H9 (cell line): ENCODE measurements at regions not wholly inside any gene's neighbourhood (a gene's known extent, or its start where the extent isn't known, plus 50 kb on each side); places are given as distances from the start of the nearest gene placed in this dataset.

Experiments
- DNase-seq: peaks from one replicate; pipeline ENCODE4 v3.0.0-alpha.2; 2017
- H2AFZ ChIP-seq: one replicate; pipeline ENCODE4 v1.6.1; 2013; ENCODE audit warnings: mild to moderate bottlenecking, low read length, control low read depth, moderate library complexity
- H2AK5ac ChIP-seq: 2 replicates; pipeline ENCODE4 v1.6.1; 2013; ENCODE audit warnings: low read length, control low read depth, mixed read lengths; ENCODE audit not compliant: insufficient read length
- H2BK120ac ChIP-seq: one replicate; pipeline ENCODE4 v1.6.1; 2013; ENCODE audit warnings: low read depth, mild to moderate bottlenecking, low read length, control low read depth, inconsistent platforms; ENCODE audit not compliant: poor library complexity, severe bottlenecking
- H2BK12ac ChIP-seq: 2 replicates; pipeline ENCODE4 v1.6.1; 2013; ENCODE audit warnings: low read length, control low read depth, mixed read lengths, low read depth; ENCODE audit not compliant: insufficient read length
- H2BK15ac ChIP-seq: 2 replicates; pipeline ENCODE4 v1.6.1; 2013; ENCODE audit warnings: low read depth, low read length, control low read depth
- H2BK20ac ChIP-seq: one replicate; pipeline ENCODE4 v1.6.1; 2013; ENCODE audit warnings: low read depth, mild to moderate bottlenecking, low read length, control low read depth, inconsistent platforms; ENCODE audit not compliant: poor library complexity, severe bottlenecking
- H2BK5ac ChIP-seq: 2 replicates; pipeline ENCODE4 v1.6.1; 2013; ENCODE audit warnings: low read length, control low read depth, mixed read lengths; ENCODE audit not compliant: insufficient read length
- H3K14ac ChIP-seq: 2 replicates; pipeline ENCODE4 v1.6.1; 2013; ENCODE audit warnings: low read length, control low read depth; ENCODE audit not compliant: insufficient read depth
- H3K18ac ChIP-seq: 2 replicates; pipeline ENCODE4 v1.6.1; 2013; ENCODE audit warnings: low read depth, mild to moderate bottlenecking, mixed read lengths, low read length, control low read depth; ENCODE audit not compliant: insufficient read length
- H3K23ac ChIP-seq: 2 replicates; pipeline ENCODE4 v1.6.1; 2013; ENCODE audit warnings: low read length, control low read depth, mixed read lengths, low read depth; ENCODE audit not compliant: insufficient read length
- H3K23me2 ChIP-seq: 2 replicates; pipeline ENCODE4 v1.6.1; 2013; ENCODE audit warnings: low read depth, mild to moderate bottlenecking, mixed read lengths, low read length, control low read depth; ENCODE audit not compliant: insufficient read length, poor library complexity, severe bottlenecking
- H3K27ac ChIP-seq: 2 replicates; pipeline ENCODE4 v1.5.1; 2013; ENCODE audit warnings: low read length, control low read depth, mixed read lengths, low read depth; ENCODE audit not compliant: insufficient read length
- H3K27me3 ChIP-seq: 2 replicates; pipeline ENCODE4 v1.6.1; 2013; ENCODE audit warnings: low read length, control low read depth, inconsistent platforms; ENCODE audit not compliant: insufficient read depth
- H3K4ac ChIP-seq: 2 replicates; pipeline ENCODE4 v1.6.1; 2013; ENCODE audit warnings: low read depth, mild to moderate bottlenecking, control low read depth, inconsistent platforms, low read length, moderate library complexity
- H3K4me1 ChIP-seq: 2 replicates; pipeline ENCODE4 v1.6.1; 2013; ENCODE audit warnings: low read length, control low read depth, inconsistent platforms; ENCODE audit not compliant: insufficient read depth
- H3K4me2 ChIP-seq: 2 replicates; pipeline ENCODE4 v1.6.1; 2013; ENCODE audit warnings: low read length, control low read depth, mixed read lengths; ENCODE audit not compliant: insufficient read length, insufficient read depth
- H3K56ac ChIP-seq: 2 replicates; pipeline ENCODE4 v1.6.1; 2013; ENCODE audit warnings: low read depth, mild to moderate bottlenecking, mixed read lengths, low read length, control low read depth; ENCODE audit not compliant: insufficient read length
- H3K79me1 ChIP-seq: 2 replicates; pipeline ENCODE4 v1.6.1; 2013; ENCODE audit warnings: low read depth, mild to moderate bottlenecking, moderate library complexity, low read length, control low read depth, inconsistent platforms; ENCODE audit not compliant: insufficient read depth, poor library complexity, severe bottlenecking
- H3K79me2 ChIP-seq: 2 replicates; pipeline ENCODE4 v1.6.1; 2013; ENCODE audit warnings: low read length, control low read depth, inconsistent platforms; ENCODE audit not compliant: insufficient read depth
- H3K9ac ChIP-seq: 2 replicates; pipeline ENCODE4 v1.6.1; 2013; ENCODE audit warnings: low read length, control low read depth, mixed read lengths; ENCODE audit not compliant: insufficient read length; ENCODE audit errors: extremely low read depth
- H3K9me3 ChIP-seq: one replicate; pipeline ENCODE4 v1.6.1; 2013; ENCODE audit warnings: low read depth, low read length, inconsistent platforms; ENCODE audit not compliant: control insufficient read depth
- H3T11ph ChIP-seq: one replicate; pipeline ENCODE4 v1.6.1; 2013; ENCODE audit warnings: mild to moderate bottlenecking, low read length, control low read depth, inconsistent platforms
- H4K20me1 ChIP-seq: one replicate; pipeline ENCODE4 v1.6.1; 2013; ENCODE audit not compliant: control insufficient read depth, insufficient read length, insufficient read depth
- H4K5ac ChIP-seq: 2 replicates; pipeline ENCODE4 v1.6.1; 2013; ENCODE audit warnings: low read depth, mild to moderate bottlenecking, mixed read lengths, low read length, control low read depth; ENCODE audit not compliant: insufficient read length
- H4K8ac ChIP-seq: replicated peaks from 2 replicates; pipeline ENCODE4 v1.6.1; 2013; ENCODE audit warnings: low read length, control low read depth, mixed read lengths, low read depth; ENCODE audit not compliant: insufficient read length
- H4K91ac ChIP-seq: 2 replicates; pipeline ENCODE4 v1.6.1; 2013; ENCODE audit warnings: low read depth, mild to moderate bottlenecking, moderate library complexity, mixed read lengths, low read length, control low read depth; ENCODE audit not compliant: insufficient read length
- H3K27ac Mint-ChIP-seq, 3 experiments: 2 replicates in 2 of 3; 3 replicates in 1 of 3; pipeline ENCODE4 v1.8.0; 2020 to 2021; ENCODE audit warnings: mixed read lengths in 3 of 3, mild to moderate bottlenecking in 1 of 3, moderate library complexity in 1 of 3
- H3K27me3 Mint-ChIP-seq: 2 replicates; pipeline ENCODE4 v1.8.0; 2021; ENCODE audit warnings: low read depth, mild to moderate bottlenecking, moderate library complexity, mixed read lengths
- H3K36me3 Mint-ChIP-seq, 3 experiments: 2 replicates in 2 of 3; 3 replicates in 1 of 3; pipeline ENCODE4 v1.8.0; 2020 to 2021; ENCODE audit warnings: low read depth in 3 of 3, mixed read lengths in 3 of 3; ENCODE audit not compliant: insufficient read depth in 1 of 3
- H3K4me1 Mint-ChIP-seq, 2 experiments: 2 replicates each; pipeline ENCODE4 v1.8.0; 2020; ENCODE audit warnings: mixed read lengths in 2 of 2
- H3K4me3 Mint-ChIP-seq, 2 experiments: 2 replicates in 1 of 2; 3 replicates in 1 of 2; pipeline ENCODE4 v1.8.0; 2020 to 2021; ENCODE audit warnings: mild to moderate bottlenecking in 2 of 2, mixed read lengths in 2 of 2, moderate library complexity in 1 of 2
- H3K9me3 Mint-ChIP-seq, 2 experiments: 2 replicates in 1 of 2; 3 replicates in 1 of 2; pipeline ENCODE4 v1.8.0; 2020; ENCODE audit warnings: mild to moderate bottlenecking in 2 of 2, mixed read lengths in 2 of 2, moderate library complexity in 1 of 2
- CTCF ChIP-seq: fragments of 200-600 bp; sonication (generic); conservative IDR thresholded peaks from 3 replicates; pipeline ENCODE4 v1.8.0; 2021; ENCODE audit warnings: antibody characterized with exemption, mild to moderate bottlenecking
- WGBS: extraction: QIAGEN DNeasy Blood & Tissue Kit; methylation state at CpG from one replicate; pipeline ENCODE4 v1.1.7; 2013; ENCODE audit warnings: missing lambda C conversion rate, low lambda C conversion rate, mixed read lengths; ENCODE audit not compliant: insufficient read length; ENCODE audit errors: extremely low coverage; 5-methylcytosine and 5-hydroxymethylcytosine counted together

DNA sequence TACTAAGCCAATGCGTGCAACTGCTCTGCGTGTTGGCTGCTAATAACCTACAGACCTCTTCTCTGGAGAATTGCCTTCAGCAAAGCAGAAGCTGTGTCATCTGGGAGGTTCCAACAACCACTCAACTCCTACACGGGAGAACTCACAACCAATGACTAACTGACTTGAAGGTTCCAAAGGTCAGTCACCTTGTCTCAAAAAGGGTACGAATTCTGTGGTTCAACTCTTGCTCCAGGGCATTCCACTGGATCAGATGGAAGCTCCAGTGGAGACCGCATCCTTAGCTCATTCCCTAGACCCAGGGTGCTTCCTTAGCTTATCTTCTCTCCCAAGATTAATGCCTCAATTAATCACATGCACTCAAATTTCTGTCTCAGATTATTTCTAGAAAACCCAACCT lies 222.7 kb downstream of the CHIC2 start:
- H4K8ac ChIP-seq: no peak overlapping the region
- no peak overlapping the region for H3T11ph ChIP-seq
- H3K9me3 Mint-ChIP-seq: peaks cover 15 to 16% of the 10 kb centered on the region in 2 experiments; a peak in 4 of 5 replicates
- no CpG with 5 or more reads among the region's 5 CpGs for WGBS
- H3K4me3 Mint-ChIP-seq: no peak overlapping the region
- H3K4me1 ChIP-seq: no peaks in the 10 kb centered on the region
- no peak overlapping the region for H4K91ac ChIP-seq
- no peak for TF ChIP-seq CTCF
- no peak overlapping the region for H4K5ac ChIP-seq
- no peaks in the 10 kb centered on the region for H3K79me1 ChIP-seq
- H3K56ac ChIP-seq: no peak overlapping the region
- H3K27me3 Mint-ChIP-seq: peaks cover 12% of the 10 kb centered on the region
- no peak overlapping the region for H3K4ac ChIP-seq
- no peak overlapping the region for H3K27ac ChIP-seq
- no peak overlapping the region for H3K18ac ChIP-seq
- H3K23me2 ChIP-seq: no peaks in the 10 kb centered on the region
- no peaks in the 10 kb centered on the region for H3K9me3 ChIP-seq
- H3K27me3 ChIP-seq: no peaks in the 10 kb centered on the region
- no peak overlapping the region for H3K14ac ChIP-seq
- no peak for DNase-seq
- no peak overlapping the region for H3K9ac ChIP-seq
- H2AFZ ChIP-seq: no peak overlapping the region
- H3K23ac ChIP-seq: no peak overlapping the region
- no peak overlapping the region for H3K4me2 ChIP-seq
- no peak overlapping the region for H2BK5ac ChIP-seq
- no peak overlapping the region for H3K27ac Mint-ChIP-seq
- no peak overlapping the region for H2BK20ac ChIP-seq
- no peak overlapping the region for H2BK15ac ChIP-seq
- H4K20me1 ChIP-seq: no peaks in the 10 kb centered on the region
- H2BK12ac ChIP-seq: no peak overlapping the region
- no peak overlapping the region for H2AK5ac ChIP-seq
- H2BK120ac ChIP-seq: no peak overlapping the region
- no peaks in the 10 kb centered on the region; a peak in 1 of 7 replicates for H3K36me3 Mint-ChIP-seq
- H3K79me2 ChIP-seq: no peaks in the 10 kb centered on the region
- 0 out of 4 replicates have a peak, but pooled peaks cover 0 to 3% of the 10 kb centered on the region in 2 experiments for H3K4me1 Mint-ChIP-seq
